ENCODE measurements at regions not wholly inside any gene's neighbourhood (a gene's known extent, or its start where the extent isn't known, plus 50 kb on each side); places are given as distances from the start of the nearest gene placed in this dataset.

DNA sequence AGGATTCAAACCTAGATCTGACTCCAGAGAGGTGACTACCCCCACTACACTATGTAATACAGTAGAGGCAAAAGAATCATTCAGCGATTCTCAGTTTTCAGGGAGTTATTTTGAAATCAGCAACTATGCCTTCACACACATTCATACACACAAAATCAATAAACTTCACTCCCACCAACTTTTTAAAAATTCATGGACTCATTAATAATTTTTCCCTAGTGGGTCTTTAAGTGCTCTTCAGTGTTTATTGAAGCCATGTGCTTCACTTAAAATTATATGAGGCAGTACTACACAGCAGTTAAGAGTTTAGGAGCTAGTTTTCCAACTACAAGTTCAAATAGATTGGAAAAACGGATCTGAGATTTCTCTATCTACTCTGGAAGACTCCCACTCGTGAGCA lies 452.7 kb upstream of the ADGRB3 start:
- H4K91ac ChIP-seq (replicated peaks; ENCODE audit: insufficient read length, low read length): no peak overlapping the region
- H4K5ac ChIP-seq (ENCODE audit: insufficient read length, low read depth, low read length): no peak overlapping the region
- no peaks in the 10 kb centered on the region for H3K79me2 ChIP-seq (ENCODE audit: control insufficient read depth in 1 of 2, insufficient read depth in 2 of 2, low read length in 2 of 2)
- H3K18ac ChIP-seq (ENCODE audit: extremely low read depth, low read length): no peak overlapping the region
- ChIA-PET CTCF (ENCODE audit: partially characterized antibody) (interaction anchor here (0.6 to 1.1 kb wide), 3 partner anchors 44 to 968 kb away, joined by 3 read pairs; no protein-coding TSS in a partner anchor), POLR2A (ENCODE audit: partially characterized antibody) (no interaction called here)
- H2AK5ac ChIP-seq (ENCODE audit: low read depth, low read length): no peak overlapping the region
- H2BK20ac ChIP-seq (ENCODE audit: low read length): no peak overlapping the region
- H3K9me3 ChIP-seq (ENCODE audit: insufficient read depth in 2 of 2, low read depth in 1 of 2, low read length in 1 of 2): peaks cover 8 to 17% of the 10 kb centered on the region in 2 experiments; a peak in 2 of 4 replicates
- H2AFZ ChIP-seq (ENCODE audit: low read length): no peak overlapping the region
- H3K4me3 ChIP-seq (ENCODE audit: extremely low read depth in 1 of 4, insufficient read depth in 2 of 4, low read depth in 3 of 4, low read length in 4 of 4): no peak overlapping the region
- H4K8ac ChIP-seq (ENCODE audit: extremely low read depth, insufficient read depth, low read length): no peak overlapping the region
- DNase-seq (ENCODE audit: low read depth in 1 of 2, low spot score in 2 of 2): no peak
- WGBS, 2 experiments (ENCODE audit: extremely low coverage in 1 of 2, insufficient coverage in 1 of 2, insufficient read length in 1 of 2, insufficient replicate concordance in 2 of 2, low coverage in 1 of 2, low lambda C conversion rate in 2 of 2, missing lambda C conversion rate in 1 of 2): 86% methylated on average over 3 of the region's 3 CpGs; no CpG with 5 or more reads in 1 of the 2 experiments
- H3K27me3 ChIP-seq (replicated peaks in 1 of 4; ENCODE audit: control insufficient read depth in 3 of 4, extremely low read depth in 1 of 4, insufficient read depth in 3 of 4, low read length in 3 of 4): peaks cover 20 to 51% (median 47%) of the 10 kb centered on the region in 4 experiments
- H2BK15ac ChIP-seq (ENCODE audit: low read length): no peak overlapping the region
- no peak overlapping the region for H2BK120ac ChIP-seq (replicated peaks; ENCODE audit: low read depth, low read length)
- H3K4me2 ChIP-seq (ENCODE audit: insufficient read depth in 1 of 2, low read depth in 2 of 2, low read length in 2 of 2): no peak overlapping the region
- H2BK12ac ChIP-seq (ENCODE audit: low read depth, low read length): no peak overlapping the region
- peaks cover 0 to 8% (median 4%) of the 10 kb centered on the region in 4 experiments; a peak in 4 of 7 replicates for H3K4me1 ChIP-seq (replicated peaks in 1 of 4; ENCODE audit: control insufficient read depth in 3 of 4, insufficient read depth in 4 of 4, low read length in 3 of 4)
- H3K23me2 ChIP-seq (ENCODE audit: low read depth, low read length): no peaks in the 10 kb centered on the region; the same call in 1 of the 2 replicates
- no peak overlapping the region for H2BK5ac ChIP-seq (ENCODE audit: low read depth, low read length)
- H3K14ac ChIP-seq (ENCODE audit: insufficient read length): no peak overlapping the region
- peaks cover 0 to 7% (median 0%) of the 10 kb centered on the region in 4 experiments; a peak in 1 of 8 replicates for H3K36me3 ChIP-seq (ENCODE audit: control insufficient read depth in 2 of 4, insufficient read depth in 4 of 4, low read length in 3 of 4)
- H3K56ac ChIP-seq (replicated peaks; ENCODE audit: insufficient read length, low read depth, low read length): no peak overlapping the region
- no peaks in the 10 kb centered on the region for H3K79me1 ChIP-seq (ENCODE audit: low read depth, low read length)
- H3K27ac ChIP-seq (ENCODE audit: low read depth, low read length): no peak overlapping the region
- no peak overlapping the region for H3K4ac ChIP-seq (replicated peaks; ENCODE audit: insufficient read length, low read depth, low read length)
- peaks cover 1 to 3% of the 10 kb centered on the region in 2 experiments for H4K20me1 ChIP-seq (replicated peaks in 1 of 2; ENCODE audit: control insufficient read depth in 1 of 2, insufficient read depth in 2 of 2, low read length in 2 of 2)
- no peak for FAIRE-seq
- no peak overlapping the region for H3K9ac ChIP-seq (replicated peaks in 1 of 4; ENCODE audit: extremely low read depth in 1 of 4, low read depth in 3 of 4, low read length in 3 of 4)
- no peak overlapping the region for H3K23ac ChIP-seq (ENCODE audit: insufficient read length)
- TF ChIP-seq JUN (IDR thresholded peaks at IDR 0.05; ENCODE audit: low read depth, low read length) (no peak), TAF7 (optimal IDR thresholded peaks at IDR 0.05; ENCODE audit: borderline replicate concordance, low read depth, low read length) (no peak), RFX5 (IDR thresholded peaks at IDR 0.05; ENCODE audit: borderline replicate concordance, low read depth, low read length) (no peak), BRCA1 (IDR thresholded peaks at IDR 0.05; ENCODE audit: low read depth, low read length) (no peak), ZNF274 (IDR thresholded peaks at IDR 0.05; ENCODE audit: borderline replicate concordance, extremely low read depth, low read length) (no peak), GABPA (IDR thresholded peaks at IDR 0.05; ENCODE audit: borderline replicate concordance, insufficient read depth, low read length) (no peak), SIN3A (conservative IDR thresholded peaks at IDR 0.05 in 1 of 2, IDR thresholded peaks at IDR 0.05 in 1 of 2; ENCODE audit: low read depth in 1 of 2, low read length in 2 of 2) (no peak), KDM4A (IDR thresholded peaks at IDR 0.05; ENCODE audit: low read depth, low read length, severe bottlenecking) (no peak), POLR2A (IDR thresholded peaks at IDR 0.05; ENCODE audit: control extremely low read depth in 1 of 2, low read depth in 2 of 2, low read length in 2 of 2) (no peak), POLR2AphosphoS5 (IDR thresholded peaks at IDR 0.05; ENCODE audit: low read depth, low read length) (no peak)
- TF ChIP-seq, protein P1, sequence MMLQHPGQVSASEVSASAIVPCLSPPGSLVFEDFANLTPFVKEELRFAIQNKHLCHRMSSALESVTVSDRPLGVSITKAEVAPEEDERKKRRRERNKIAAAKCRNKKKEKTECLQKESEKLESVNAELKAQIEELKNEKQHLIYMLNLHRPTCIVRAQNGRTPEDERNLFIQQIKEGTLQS (IDR thresholded peaks at IDR 0.05; ENCODE audit: insufficient read depth, low read depth, low read length): no peak
- TF ChIP-seq, protein P2, sequence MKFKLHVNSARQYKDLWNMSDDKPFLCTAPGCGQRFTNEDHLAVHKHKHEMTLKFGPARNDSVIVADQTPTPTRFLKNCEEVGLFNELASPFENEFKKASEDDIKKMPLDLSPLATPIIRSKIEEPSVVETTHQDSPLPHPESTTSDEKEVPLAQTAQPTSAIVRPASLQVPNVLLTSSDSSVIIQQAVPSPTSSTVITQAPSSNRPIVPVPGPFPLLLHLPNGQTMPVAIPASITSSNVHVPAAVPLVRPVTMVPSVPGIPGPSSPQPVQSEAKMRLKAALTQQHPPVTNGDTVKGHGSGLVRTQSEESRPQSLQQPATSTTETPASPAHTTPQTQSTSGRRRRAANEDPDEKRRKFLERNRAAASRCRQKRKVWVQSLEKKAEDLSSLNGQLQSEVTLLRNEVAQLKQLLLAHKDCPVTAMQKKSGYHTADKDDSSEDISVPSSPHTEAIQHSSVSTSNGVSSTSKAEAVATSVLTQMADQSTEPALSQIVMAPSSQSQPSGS (IDR thresholded peaks at IDR 0.05; ENCODE audit: low read length): no peak

All from H1 (cell line).